CD4-positive, alpha-beta T cell treated with Interferon alpha-2 for 1 hour (primary cell): ENCODE measurements at regions not wholly inside any gene's neighbourhood (a gene's known extent, or its start where the extent isn't known, plus 50 kb on each side); places are given as distances from the start of the nearest gene placed in this dataset.

Experiments used
- DNase-seq, 2 donors: peaks; one replicate each; pipeline ENCODE4 v3.0.0-alpha.2; 2020 to 2022

GRCh38 chr3:102238362-102238761 is 196.5 kb upstream of the ZPLD1 start:
- no peak for DNase-seq

- no peak for DNase-seq
These were observed 194.1 kb upstream of the ZPLD1 start for GRCh38 chr3:102240720-102241119.

GRCh38 chr3:102248981-102249705 is 185.7 kb upstream of the ZPLD1 start:
- DNase-seq = no peak

GRCh38 chr3:102255736-102256135 is 179.1 kb upstream of the ZPLD1 start:
- DNase-seq = no peak

GRCh38 chr3:102258666-102259227 is 176.1 kb upstream of the ZPLD1 start:
- no peak for DNase-seq

GRCh38 chr3:102259663-102260062 is 175.2 kb upstream of the ZPLD1 start:
- no peak for DNase-seq

GRCh38 chr3:102265720-102266119 is 169.1 kb upstream of the ZPLD1 start:
- no peak for DNase-seq

GRCh38 chr3:102269406-102269805 is 165.4 kb upstream of the ZPLD1 start:
- DNase-seq = no peak

GRCh38 chr3:102290241-102290640 is 144.6 kb upstream of the ZPLD1 start:
- no peak for DNase-seq

GRCh38 chr3:102295756-102296155 is 139.1 kb upstream of the ZPLD1 start:
- no peak for DNase-seq

GRCh38 chr3:102297072-102297658 is 137.7 kb upstream of the ZPLD1 start:
- no peak for DNase-seq

- no peak for DNase-seq
These were observed 135.5 kb upstream of the ZPLD1 start for GRCh38 chr3:102299125-102299877.

- DNase-seq = no peak
These were observed 133.5 kb upstream of the ZPLD1 start for GRCh38 chr3:102301155-102301880.

- DNase-seq = no peak
These were observed 132.8 kb upstream of the ZPLD1 start for GRCh38 chr3:102302020-102302419.

- no peak for DNase-seq
These were observed 130.3 kb upstream of the ZPLD1 start for GRCh38 chr3:102304550-102304949.

- DNase-seq = no peak
These were observed 127.4 kb upstream of the ZPLD1 start for GRCh38 chr3:102307442-102307841.

- no peak for DNase-seq
These were observed 105.7 kb upstream of the ZPLD1 start for GRCh38 chr3:102329066-102329465.

GRCh38 chr3:102329561-102329960 is 105.3 kb upstream of the ZPLD1 start:
- no peak for DNase-seq

GRCh38 chr3:102332205-102332604 is 102.6 kb upstream of the ZPLD1 start:
- DNase-seq = no peak

- DNase-seq = no peak
These were observed 101.9 kb upstream of the ZPLD1 start for GRCh38 chr3:102332934-102333333.

GRCh38 chr3:102336130-102336529 is 98.7 kb upstream of the ZPLD1 start:
- no peak for DNase-seq

GRCh38 chr3:102339671-102340070 is 95.1 kb upstream of the ZPLD1 start:
- DNase-seq = no peak

GRCh38 chr3:102346897-102347296 is 87.9 kb upstream of the ZPLD1 start:
- DNase-seq = no peak
